Fibroblast of skin of back (primary cell): ENCODE measurements at regions not wholly inside any gene's neighbourhood (a gene's known extent, or its start where the extent isn't known, plus 50 kb on each side); places are given as distances from the start of the nearest gene placed in this dataset.
"Not testable (repeated sequence)": the region's sequence is repeated elsewhere in the genome, so short reads cannot be mapped to it uniquely, and the experiment has no call there.

Source experiments
- DNase-seq: peaks from one replicate; pipeline ENCODE4 v3.0.0-alpha.2; 2013

- DNase-seq: no peak
Measured at GRCh38 chr21:27040738-27041469, 74.0 kb upstream of the ADAMTS5 start.

GRCh38 chr21:27036736-27037301, 69.9 kb upstream of the ADAMTS5 start:
- no peak for DNase-seq

- DNase-seq: no peak
Measured at GRCh38 chr21:27035791-27036190, 68.9 kb upstream of the ADAMTS5 start.

GRCh38 chr21:27034796-27035195, 67.9 kb upstream of the ADAMTS5 start:
- DNase-seq: no peak

GRCh38 chr21:27033471-27033870, 66.6 kb upstream of the ADAMTS5 start:
- no peak for DNase-seq

GRCh38 chr21:27026501-27026900, 59.6 kb upstream of the ADAMTS5 start:
- DNase-seq: peak; percentile 59

- not testable (repeated sequence) for DNase-seq
Measured at GRCh38 chr21:27025708-27026107, 58.8 kb upstream of the ADAMTS5 start.

GRCh38 chr21:27024971-27025370, 58.1 kb upstream of the ADAMTS5 start:
- peak; percentile 14 for DNase-seq

GRCh38 chr21:27024301-27024700, 57.4 kb upstream of the ADAMTS5 start:
- peak; percentile 93 for DNase-seq

- DNase-seq: peak; percentile 48
Measured at GRCh38 chr21:27023186-27023585, 56.3 kb upstream of the ADAMTS5 start.

- DNase-seq: no peak
Measured at GRCh38 chr21:27021801-27022200, 54.9 kb upstream of the ADAMTS5 start.

GRCh38 chr21:27021046-27021445, 54.2 kb upstream of the ADAMTS5 start:
- DNase-seq: peak; percentile 17

GRCh38 chr21:27017246-27017645, 50.4 kb upstream of the ADAMTS5 start:
- peak; percentile 73 for DNase-seq
